Osteocyte (in vitro differentiated cells): ENCODE measurements at regions not wholly inside any gene's neighbourhood (a gene's known extent, or its start where the extent isn't known, plus 50 kb on each side); places are given as distances from the start of the nearest gene placed in this dataset.

Source experiments
- DNase-seq: peaks from one replicate; pipeline ENCODE4 v3.0.0; 2021; ENCODE audit warnings: mixed read lengths; ENCODE audit not compliant: unreplicated experiment; ENCODE audit errors: extremely low spot score
- H3K27ac Mint-ChIP-seq: one replicate; pipeline ENCODE4 v1.8.0; 2021; ENCODE audit warnings: mild to moderate bottlenecking, mixed read lengths; ENCODE audit not compliant: unreplicated experiment
- H3K27me3 Mint-ChIP-seq: one replicate; pipeline ENCODE4 v1.8.0; 2021; ENCODE audit warnings: mixed read lengths; ENCODE audit not compliant: unreplicated experiment
- H3K36me3 Mint-ChIP-seq: one replicate; pipeline ENCODE4 v1.8.0; 2021; ENCODE audit warnings: mixed read lengths; ENCODE audit not compliant: unreplicated experiment
- H3K4me1 Mint-ChIP-seq: one replicate; pipeline ENCODE4 v1.8.0; 2021; ENCODE audit warnings: mixed read lengths; ENCODE audit not compliant: unreplicated experiment
- H3K4me3 Mint-ChIP-seq: one replicate; pipeline ENCODE4 v1.8.0; 2021; ENCODE audit warnings: mild to moderate bottlenecking, moderate library complexity, mixed read lengths; ENCODE audit not compliant: unreplicated experiment
- H3K9me3 Mint-ChIP-seq: one replicate; pipeline ENCODE4 v1.8.0; 2021; ENCODE audit warnings: mixed read lengths; ENCODE audit not compliant: unreplicated experiment
- TF ChIP-seq, protein P1 (sequence below): fragments of 200-600 bp; sonication (generic); IDR thresholded peaks from 2 replicates; pipeline ENCODE4 v1.5.0; 2021; ENCODE audit warnings: antibody characterized with exemption, mild to moderate bottlenecking, moderate library complexity

DNA sequence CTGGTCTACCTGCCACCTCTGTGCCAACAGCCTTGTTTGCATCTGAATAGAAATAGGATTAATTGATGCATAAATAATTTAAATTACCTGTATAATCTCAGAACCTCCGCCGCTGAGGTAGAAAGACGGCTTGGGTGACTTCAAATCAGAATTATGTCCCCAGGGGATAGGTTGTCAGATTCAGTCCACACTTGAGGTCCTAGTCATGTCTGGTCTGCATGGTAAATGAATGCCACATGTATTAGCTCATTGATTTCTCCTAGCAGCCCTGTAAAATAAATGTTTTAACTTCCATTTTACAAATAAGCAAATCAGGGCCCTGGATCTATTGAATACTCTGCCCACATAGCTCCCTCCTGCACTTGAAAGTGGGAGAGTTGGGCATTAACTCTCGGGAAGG is 368.0 kb upstream of the WWC1 start:
- peaks cover 8% of the 10 kb centered on the region for H3K9me3 Mint-ChIP-seq
- no peak overlapping the region for H3K27ac Mint-ChIP-seq
- no peak for DNase-seq
- no peaks in the 10 kb centered on the region for H3K36me3 Mint-ChIP-seq
- H3K4me1 Mint-ChIP-seq: peaks cover 2% of the 10 kb centered on the region
- H3K4me3 Mint-ChIP-seq: no peak overlapping the region
- no peaks in the 10 kb centered on the region for H3K27me3 Mint-ChIP-seq
- TF ChIP-seq, protein P1, sequence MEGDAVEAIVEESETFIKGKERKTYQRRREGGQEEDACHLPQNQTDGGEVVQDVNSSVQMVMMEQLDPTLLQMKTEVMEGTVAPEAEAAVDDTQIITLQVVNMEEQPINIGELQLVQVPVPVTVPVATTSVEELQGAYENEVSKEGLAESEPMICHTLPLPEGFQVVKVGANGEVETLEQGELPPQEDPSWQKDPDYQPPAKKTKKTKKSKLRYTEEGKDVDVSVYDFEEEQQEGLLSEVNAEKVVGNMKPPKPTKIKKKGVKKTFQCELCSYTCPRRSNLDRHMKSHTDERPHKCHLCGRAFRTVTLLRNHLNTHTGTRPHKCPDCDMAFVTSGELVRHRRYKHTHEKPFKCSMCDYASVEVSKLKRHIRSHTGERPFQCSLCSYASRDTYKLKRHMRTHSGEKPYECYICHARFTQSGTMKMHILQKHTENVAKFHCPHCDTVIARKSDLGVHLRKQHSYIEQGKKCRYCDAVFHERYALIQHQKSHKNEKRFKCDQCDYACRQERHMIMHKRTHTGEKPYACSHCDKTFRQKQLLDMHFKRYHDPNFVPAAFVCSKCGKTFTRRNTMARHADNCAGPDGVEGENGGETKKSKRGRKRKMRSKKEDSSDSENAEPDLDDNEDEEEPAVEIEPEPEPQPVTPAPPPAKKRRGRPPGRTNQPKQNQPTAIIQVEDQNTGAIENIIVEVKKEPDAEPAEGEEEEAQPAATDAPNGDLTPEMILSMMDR: no peak

GRCh38 chr5:167929841-167930240 is 361.6 kb upstream of the WWC1 start:
- TF ChIP-seq, protein P1: no peak
- H3K9me3 Mint-ChIP-seq: peaks cover 8% of the 10 kb centered on the region
- no peak overlapping the region for H3K4me3 Mint-ChIP-seq
- no peak overlapping the region for H3K27ac Mint-ChIP-seq
- H3K36me3 Mint-ChIP-seq: no peaks in the 10 kb centered on the region
- no peak for DNase-seq
- H3K27me3 Mint-ChIP-seq: peaks cover 2% of the 10 kb centered on the region
- H3K4me1 Mint-ChIP-seq: no peaks in the 10 kb centered on the region

GRCh38 chr5:167934551-167934971 is 356.9 kb upstream of the WWC1 start:
- H3K4me3 Mint-ChIP-seq: no peak overlapping the region
- TF ChIP-seq, protein P1: no peak
- H3K27ac Mint-ChIP-seq: no peak overlapping the region
- DNase-seq: no peak
- H3K27me3 Mint-ChIP-seq: peaks cover 3% of the 10 kb centered on the region
- H3K4me1 Mint-ChIP-seq: peaks cover 3% of the 10 kb centered on the region
- no peaks in the 10 kb centered on the region for H3K36me3 Mint-ChIP-seq
- H3K9me3 Mint-ChIP-seq: no peaks in the 10 kb centered on the region

GRCh38 chr5:167936022-167936421 is 355.4 kb upstream of the WWC1 start:
- peaks cover 3% of the 10 kb centered on the region for H3K4me1 Mint-ChIP-seq
- TF ChIP-seq, protein P1: no peak
- H3K36me3 Mint-ChIP-seq: no peaks in the 10 kb centered on the region
- H3K4me3 Mint-ChIP-seq: no peak overlapping the region
- H3K9me3 Mint-ChIP-seq: no peaks in the 10 kb centered on the region
- no peak for DNase-seq
- H3K27ac Mint-ChIP-seq: no peak overlapping the region
- H3K27me3 Mint-ChIP-seq: peaks cover 3% of the 10 kb centered on the region

GRCh38 chr5:167936944-167937634 is 354.4 kb upstream of the WWC1 start:
- Mint-ChIP-seq H3K27ac (no peak overlapping the region), H3K4me3 (no peak overlapping the region), H3K4me1 (peaks cover 3% of the 10 kb centered on the region), H3K27me3 (peaks cover 3% of the 10 kb centered on the region), H3K9me3 (no peaks in the 10 kb centered on the region), H3K36me3 (no peaks in the 10 kb centered on the region)
- DNase-seq: no peak
- TF ChIP-seq, protein P1: no peak
